ENCODE measurements at regions not wholly inside any gene's neighbourhood (a gene's known extent, or its start where the extent isn't known, plus 50 kb on each side); places are given as distances from the start of the nearest gene placed in this dataset.

GRCh38 chr12:66048835-66049537 lies 81.6 kb downstream of the LLPH start (continued):
- TF ChIP-seq ZBTB40 (IDR thresholded peaks at IDR 0.05) (no peak), ZBTB40 (CRISPR knock-in tag; IDR thresholded peaks at IDR 0.05) (no peak; the same call in 1 of the 2 replicates), TP53 (CRISPR knock-in tag; conservative IDR thresholded peaks at IDR 0.05) (no peak), DZIP1 (CRISPR knock-in tag; IDR thresholded peaks at IDR 0.05) (no peak), LBX2 (CRISPR knock-in tag; IDR thresholded peaks at IDR 0.05; ENCODE audit: borderline replicate concordance) (no peak), POLR2G (IDR thresholded peaks at IDR 0.05; ENCODE audit: low read depth, low read length) (no peak), NFRKB (IDR thresholded peaks at IDR 0.05) (no peak), PLRG1 (conservative IDR thresholded peaks at IDR 0.05) (no peak), ERF (CRISPR knock-in tag; IDR thresholded peaks at IDR 0.05) (peak; percentile 79), PRDM15 (CRISPR knock-in tag; IDR thresholded peaks at IDR 0.05) (no peak), CREBL2 (CRISPR knock-in tag; IDR thresholded peaks at IDR 0.05; ENCODE audit: borderline replicate concordance) (no peak), GFI1 (CRISPR knock-in tag; IDR thresholded peaks at IDR 0.05; ENCODE audit: borderline replicate concordance) (0 out of 2 replicates have a peak, but pooled peaks have one; percentile 18), CBX1 (IDR thresholded peaks at IDR 0.05; ENCODE audit: low read depth) (no peak), JDP2 (CRISPR knock-in tag; IDR thresholded peaks at IDR 0.05; ENCODE audit: borderline replicate concordance) (no peak)

All from HepG2 (cell line).